ENCODE measurements at regions not wholly inside any gene's neighbourhood (a gene's known extent, or its start where the extent isn't known, plus 50 kb on each side); places are given as distances from the start of the nearest gene placed in this dataset.

DNA sequence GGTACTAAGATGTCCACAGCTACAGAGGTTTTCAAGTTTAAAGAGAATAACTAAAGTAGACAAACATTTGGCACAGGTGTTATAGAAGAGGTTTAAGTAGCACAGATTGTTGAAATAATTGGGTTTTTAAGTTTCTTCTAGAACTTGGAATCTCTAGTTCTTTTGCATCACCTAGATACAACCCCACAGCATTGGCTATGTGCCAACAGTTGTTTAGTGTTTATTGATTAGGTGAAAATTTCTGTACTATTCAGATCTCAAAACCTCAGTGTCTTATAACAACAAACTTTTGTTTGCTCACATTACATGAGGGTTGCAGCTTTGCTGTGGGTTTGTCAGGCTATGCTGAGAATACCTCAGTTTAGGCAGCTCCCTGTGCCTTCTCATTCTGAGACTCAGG, 162.5 kb downstream of the TBX15 start:
- ATAC-seq (no peak), DNase-seq (ENCODE audit: low spot score) (no peak), FAIRE-seq (no peak)
- in situ Hi-C loops (cut with HindIII; ENCODE audit: extremely low pct_ligation_motif_present, low pct_unique_long_range_greater_than_20kb) (no loop called here), intact Hi-C loops (cut with micrococcal nuclease; ENCODE audit: unreplicated experiment) (no loop called here)
- H3K27ac ChIP-seq (ENCODE audit: extremely low read length, insufficient read depth, low read length), result no peak overlapping the region
- H3K36me3 ChIP-seq (replicated peaks in 1 of 2; ENCODE audit: control insufficient read depth in 1 of 2, insufficient read depth in 2 of 2, low read length in 2 of 2), result no peaks in the 10 kb centered on the region
- H4K20me1 ChIP-seq (ENCODE audit: insufficient read depth, low read length), result no peaks in the 10 kb centered on the region
- H3K27me3 ChIP-seq (ENCODE audit: control insufficient read depth in 1 of 2, insufficient read depth in 2 of 2, low read length in 2 of 2), result no peaks in the 10 kb centered on the region
- TF ChIP-seq ZNF703 (CRISPR knock-in tag; IDR thresholded peaks at IDR 0.05; ENCODE audit: borderline replicate concordance) (no peak), ZNF761 (CRISPR knock-in tag; conservative IDR thresholded peaks at IDR 0.05) (no peak), ZNF451 (CRISPR knock-in tag; IDR thresholded peaks at IDR 0.05) (no peak), ASH2L (IDR thresholded peaks at IDR 0.05; ENCODE audit: insufficient read length, low read depth, low read length) (no peak), NCOR1 (IDR thresholded peaks at IDR 0.05; ENCODE audit: borderline replicate concordance, low read length) (no peak), ELF3 (CRISPR knock-in tag; IDR thresholded peaks at IDR 0.05) (no peak), NR2F6 (IDR thresholded peaks at IDR 0.05) (no peak), NR2F6 (CRISPR knock-in tag; IDR thresholded peaks at IDR 0.05) (no peak), SUZ12 (IDR thresholded peaks at IDR 0.05; ENCODE audit: low read depth, low read length) (no peak)
- TF ChIP-seq, protein P1, sequence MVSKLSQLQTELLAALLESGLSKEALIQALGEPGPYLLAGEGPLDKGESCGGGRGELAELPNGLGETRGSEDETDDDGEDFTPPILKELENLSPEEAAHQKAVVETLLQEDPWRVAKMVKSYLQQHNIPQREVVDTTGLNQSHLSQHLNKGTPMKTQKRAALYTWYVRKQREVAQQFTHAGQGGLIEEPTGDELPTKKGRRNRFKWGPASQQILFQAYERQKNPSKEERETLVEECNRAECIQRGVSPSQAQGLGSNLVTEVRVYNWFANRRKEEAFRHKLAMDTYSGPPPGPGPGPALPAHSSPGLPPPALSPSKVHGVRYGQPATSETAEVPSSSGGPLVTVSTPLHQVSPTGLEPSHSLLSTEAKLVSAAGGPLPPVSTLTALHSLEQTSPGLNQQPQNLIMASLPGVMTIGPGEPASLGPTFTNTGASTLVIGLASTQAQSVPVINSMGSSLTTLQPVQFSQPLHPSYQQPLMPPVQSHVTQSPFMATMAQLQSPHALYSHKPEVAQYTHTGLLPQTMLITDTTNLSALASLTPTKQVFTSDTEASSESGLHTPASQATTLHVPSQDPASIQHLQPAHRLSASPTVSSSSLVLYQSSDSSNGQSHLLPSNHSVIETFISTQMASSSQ (IDR thresholded peaks at IDR 0.05; ENCODE audit: low read depth), result no peak
- TF ChIP-seq, protein P1 (CRISPR knock-in tag; IDR thresholded peaks at IDR 0.05; ENCODE audit: borderline replicate concordance), result no peak
- TF ChIP-seq, protein P2, sequence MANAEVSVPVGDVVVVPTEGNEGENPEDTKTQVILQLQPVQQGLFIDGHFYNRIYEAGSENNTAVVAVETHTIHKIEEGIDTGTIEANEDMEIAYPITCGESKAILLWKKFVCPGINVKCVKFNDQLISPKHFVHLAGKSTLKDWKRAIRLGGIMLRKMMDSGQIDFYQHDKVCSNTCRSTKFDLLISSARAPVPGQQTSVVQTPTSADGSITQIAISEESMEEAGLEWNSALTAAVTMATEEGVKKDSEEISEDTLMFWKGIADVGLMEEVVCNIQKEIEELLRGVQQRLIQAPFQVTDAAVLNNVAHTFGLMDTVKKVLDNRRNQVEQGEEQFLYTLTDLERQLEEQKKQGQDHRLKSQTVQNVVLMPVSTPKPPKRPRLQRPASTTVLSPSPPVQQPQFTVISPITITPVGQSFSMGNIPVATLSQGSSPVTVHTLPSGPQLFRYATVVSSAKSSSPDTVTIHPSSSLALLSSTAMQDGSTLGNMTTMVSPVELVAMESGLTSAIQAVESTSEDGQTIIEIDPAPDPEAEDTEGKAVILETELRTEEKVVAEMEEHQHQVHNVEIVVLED (CRISPR knock-in tag; IDR thresholded peaks at IDR 0.05; ENCODE audit: borderline replicate concordance), result no peak
- H3K4me2 ChIP-seq (ENCODE audit: low read depth, low read length), result no peak overlapping the region
- POLR2A ChIA-PET, result no interaction called here
- no peak overlapping the region for H3K4me3 ChIP-seq (replicated peaks in 1 of 3; ENCODE audit: insufficient read depth in 1 of 3, low read depth in 2 of 3, low read length in 3 of 3)
- no peaks in the 10 kb centered on the region for H3K4me1 ChIP-seq (ENCODE audit: insufficient read depth, low read length)
- no peak overlapping the region for H2AFZ ChIP-seq (ENCODE audit: low read length)
- no TSS peak for BruUV-seq (replicated peaks)
- no peaks in the 10 kb centered on the region for H3K9me3 ChIP-seq (ENCODE audit: low read length)
- H3K79me2 ChIP-seq (ENCODE audit: insufficient read depth, low read length), result no peaks in the 10 kb centered on the region
- H3K9ac ChIP-seq (ENCODE audit: insufficient read depth, low read depth, low read length), result no peak overlapping the region
- CTCF ChIA-PET (ENCODE audit: low intra/inter-chr PET ratio, low total read pairs), result no interaction called here
